Left lung (tissue), 4 donors: ENCODE measurements at regions not wholly inside any gene's neighbourhood (a gene's known extent, or its start where the extent isn't known, plus 50 kb on each side); places are given as distances from the start of the nearest gene placed in this dataset.
"Not testable (repeated sequence)": the region's sequence is repeated elsewhere in the genome, so short reads cannot be mapped to it uniquely, and the experiment has no call there.

ENCODE experiments used
- ATAC-seq: fragments of 200-7000 bp; cut with Tn5 transposase; one replicate; pipeline ENCODE4 v1.9.1; 2020; ENCODE audit warnings: moderate library complexity
- DNase-seq, 4 donors: peaks; one replicate each; pipeline ENCODE4 v3.0.0-alpha.2; 2013 to 2020
- H3K27ac ChIP-seq, 2 donors: fragments of 200-600 bp; sonication (generic) in 1 of 2; one replicate each; pipeline versions ENCODE4 v1.5.0 to v1.8.0; 2020 to 2021
- H3K27me3 ChIP-seq, 2 donors: fragments of 200-600 bp; sonication (generic) in 1 of 2; one replicate each; pipeline versions ENCODE4 v1.5.0 to v1.8.0; 2020 to 2021
- H3K36me3 ChIP-seq, 2 donors: fragments of 200-600 bp; sonication (generic) in 1 of 2; one replicate each; pipeline versions ENCODE4 v1.5.0 to v1.8.0; 2020 to 2021
- H3K4me1 ChIP-seq, 2 donors: fragments of 200-600 bp; one replicate each; pipeline ENCODE4 v1.8.0; 2021
- H3K4me3 ChIP-seq, 2 donors: fragments of 200-600 bp; sonication (generic) in 1 of 2; one replicate each; pipeline versions ENCODE4 v1.5.0 to v1.8.0; 2020 to 2021; ENCODE audit warnings: mild to moderate bottlenecking in 1 of 2
- H3K9me3 ChIP-seq, 2 donors: fragments of 200-600 bp; sonication (generic) in 1 of 2; one replicate each; pipeline versions ENCODE4 v1.5.0 to v1.8.0; 2020 to 2021
- intact Hi-C, 2 donors: fragments of 100-400 bp; cut with DNase I; formaldehyde crosslinking; loops; one replicate each; pipeline versions ENCODE4 v1.11.2 to v1.14.2; 2022
- TF ChIP-seq, protein P1 (sequence below), 2 donors: fragments of 200-600 bp; sonication (generic) in 1 of 2; IDR thresholded peaks; one replicate each; pipeline versions ENCODE4 v1.5.0 to v1.8.0; 2021; ENCODE audit warnings: antibody characterized with exemption in 2 of 2
- donor health status: DM: no; HTN: yes; CAD: no.
- donor health status: DM: no; HTN: no; CAD: no.

DNA sequence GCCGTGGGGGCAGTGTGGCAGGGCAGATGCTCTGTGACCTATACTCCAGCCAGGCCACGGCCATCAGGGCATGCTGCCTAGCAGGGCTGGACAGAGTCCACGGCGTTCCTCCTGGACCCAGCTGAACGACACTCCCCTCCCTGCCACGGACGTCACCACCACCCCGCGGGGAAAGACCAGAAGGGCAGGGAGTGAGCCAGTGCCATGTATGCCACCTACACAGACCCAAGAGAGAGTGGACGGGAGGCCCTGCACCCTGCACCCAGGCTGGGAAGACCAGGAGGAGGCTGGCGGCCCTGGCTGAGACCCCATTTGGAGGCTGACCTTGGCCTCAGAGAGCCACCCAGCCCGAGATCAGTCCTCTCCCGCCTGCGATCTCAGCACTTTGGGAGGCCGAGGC is 101.9 kb downstream of the FAM53A start:
- DNase-seq (peak in 1 of 4 donors; percentile 78), ATAC-seq (no peak)
- no peak overlapping the region for H3K4me3 ChIP-seq
- no peaks in the 10 kb centered on the region for H3K27me3 ChIP-seq
- no peaks in the 10 kb centered on the region for H3K36me3 ChIP-seq
- TF ChIP-seq, protein P1, sequence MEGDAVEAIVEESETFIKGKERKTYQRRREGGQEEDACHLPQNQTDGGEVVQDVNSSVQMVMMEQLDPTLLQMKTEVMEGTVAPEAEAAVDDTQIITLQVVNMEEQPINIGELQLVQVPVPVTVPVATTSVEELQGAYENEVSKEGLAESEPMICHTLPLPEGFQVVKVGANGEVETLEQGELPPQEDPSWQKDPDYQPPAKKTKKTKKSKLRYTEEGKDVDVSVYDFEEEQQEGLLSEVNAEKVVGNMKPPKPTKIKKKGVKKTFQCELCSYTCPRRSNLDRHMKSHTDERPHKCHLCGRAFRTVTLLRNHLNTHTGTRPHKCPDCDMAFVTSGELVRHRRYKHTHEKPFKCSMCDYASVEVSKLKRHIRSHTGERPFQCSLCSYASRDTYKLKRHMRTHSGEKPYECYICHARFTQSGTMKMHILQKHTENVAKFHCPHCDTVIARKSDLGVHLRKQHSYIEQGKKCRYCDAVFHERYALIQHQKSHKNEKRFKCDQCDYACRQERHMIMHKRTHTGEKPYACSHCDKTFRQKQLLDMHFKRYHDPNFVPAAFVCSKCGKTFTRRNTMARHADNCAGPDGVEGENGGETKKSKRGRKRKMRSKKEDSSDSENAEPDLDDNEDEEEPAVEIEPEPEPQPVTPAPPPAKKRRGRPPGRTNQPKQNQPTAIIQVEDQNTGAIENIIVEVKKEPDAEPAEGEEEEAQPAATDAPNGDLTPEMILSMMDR (IDR thresholded peaks at IDR 0.05): no peak
- no peaks in the 10 kb centered on the region for H3K9me3 ChIP-seq
- H3K27ac ChIP-seq: no peak overlapping the region
- peaks cover 5 to 8% of the 10 kb centered on the region in 2 donors for H3K4me1 ChIP-seq
- intact Hi-C loops: no loop called here

DNA sequence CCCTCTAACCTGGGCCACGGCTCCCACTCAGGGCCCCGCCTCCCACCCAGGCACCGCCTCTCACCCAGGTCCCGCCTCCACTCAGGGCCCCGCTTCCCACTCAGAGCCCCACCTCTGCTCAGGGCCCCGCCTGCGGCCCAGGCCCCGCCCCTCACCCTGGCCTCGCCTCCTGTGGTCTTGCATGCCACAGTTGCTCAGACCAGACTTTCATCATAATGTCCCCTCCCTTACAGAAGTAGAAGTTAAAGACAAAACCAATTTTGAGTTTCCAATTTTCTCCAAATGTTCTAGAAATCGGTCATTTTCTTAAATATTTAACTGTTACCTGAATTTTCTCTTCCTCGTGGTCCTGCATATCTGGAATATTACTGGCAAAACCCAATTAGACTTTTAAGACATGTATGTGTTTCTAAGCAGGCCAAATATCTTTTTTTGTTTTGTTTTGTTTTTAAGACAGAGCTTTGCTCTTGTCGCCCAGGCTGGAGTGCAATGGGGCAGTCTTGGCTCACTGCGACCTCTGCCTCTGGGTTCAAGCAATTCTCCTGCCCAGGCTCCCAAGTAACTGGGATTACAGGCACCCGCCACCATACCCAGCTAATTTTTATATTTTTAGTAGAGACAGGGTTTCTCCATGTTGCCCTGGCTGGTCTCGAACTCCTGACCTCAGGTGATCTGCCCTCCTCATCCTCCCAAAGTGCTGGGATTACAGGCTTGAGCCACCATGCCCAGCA is 102.8 kb downstream of the FAM53A start:
- H3K27ac ChIP-seq: peak overlapping the region in 1 of 2 donors; percentile 55
- not testable (repeated sequence) for H3K27me3 ChIP-seq

DNA sequence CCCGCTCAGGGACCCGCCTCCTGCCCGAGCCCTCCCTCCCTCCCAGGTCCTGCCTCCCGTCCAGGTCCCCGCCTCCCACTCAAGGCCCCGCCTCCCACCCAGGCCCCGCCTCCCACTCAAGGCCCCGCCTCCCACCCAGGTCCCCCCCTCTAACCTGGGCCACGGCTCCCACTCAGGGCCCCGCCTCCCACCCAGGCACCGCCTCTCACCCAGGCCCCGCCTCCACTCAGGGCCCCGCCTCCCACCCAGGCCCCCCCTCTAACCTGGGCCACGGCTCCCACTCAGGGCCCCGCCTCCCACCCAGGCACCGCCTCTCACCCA is 103.5 kb downstream of the FAM53A start:
- Histone ChIP-seq H3K27ac (peak overlapping the region in 1 of 2 donors; percentile 94), H3K4me3 (peak overlapping the region in 1 of 2 donors; percentile 68)
- H3K27me3 ChIP-seq, intact Hi-C loops, H3K4me1 ChIP-seq, H3K9me3 ChIP-seq, H3K36me3 ChIP-seq, DNase-seq, ATAC-seq: not testable (repeated sequence)

More for the DNA sequence above, 102.8 kb downstream of the FAM53A start:
- H3K4me1 ChIP-seq, H3K4me3 ChIP-seq, H3K36me3 ChIP-seq, intact Hi-C loops, H3K9me3 ChIP-seq: not testable (repeated sequence)
- ATAC-seq: peak; percentile 68
- peak in 3 of 4 donors; percentile 43 to 98 (median 95) for DNase-seq

DNA sequence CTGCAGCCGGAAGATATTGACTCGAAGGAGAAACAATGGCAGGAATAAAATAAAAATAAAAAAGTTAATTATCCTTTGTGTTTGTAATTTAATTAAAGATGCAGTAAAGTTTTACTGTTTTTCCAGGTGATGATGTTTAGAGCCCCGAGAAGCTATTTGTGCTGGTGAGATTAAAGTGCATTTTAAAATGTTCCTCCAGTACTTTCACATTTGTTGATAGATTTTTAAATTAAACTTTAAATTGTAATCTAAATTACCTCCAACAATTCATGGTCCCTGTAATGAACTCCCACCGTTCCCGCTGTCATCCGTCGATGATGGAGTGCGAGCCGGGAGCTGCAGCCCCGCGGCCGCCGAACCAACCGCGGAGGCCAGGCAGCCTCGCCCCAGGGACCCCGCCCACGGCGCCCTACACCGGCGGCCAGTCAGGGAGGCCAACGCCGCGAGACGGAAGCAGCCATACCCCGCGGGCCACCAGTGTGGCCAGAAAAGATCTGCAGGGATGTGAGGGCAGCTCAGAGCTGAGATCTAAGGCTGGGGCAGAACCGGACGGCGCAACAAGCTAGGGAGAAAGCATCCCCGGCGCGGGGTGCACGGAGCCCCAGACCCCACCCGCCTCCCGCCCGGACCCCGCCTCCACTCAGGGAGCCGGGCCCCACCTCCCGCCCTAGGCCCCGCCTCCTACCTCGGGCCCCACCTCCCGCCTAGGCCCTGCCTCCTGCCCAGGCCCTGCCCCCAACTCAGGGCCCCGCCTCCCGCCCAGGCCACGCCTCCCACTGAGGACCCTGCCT is 104.0 kb downstream of the FAM53A start:
- Histone ChIP-seq H3K4me3 (peak overlapping the region; percentile 51 to 68), H3K36me3 (no peaks in the 10 kb centered on the region), H3K27ac (peak overlapping the region; percentile 85 to 94), H3K4me1 (peaks cover 5 to 8% of the 10 kb centered on the region in 2 donors), H3K27me3 (no peaks in the 10 kb centered on the region), H3K9me3 (no peaks in the 10 kb centered on the region)
- ATAC-seq (peak; percentile 91), DNase-seq (peak in 3 of 4 donors; percentile 65 to 97 (median 95))
- TF ChIP-seq, protein P1 (IDR thresholded peaks at IDR 0.05): no peak
- intact Hi-C loops: no loop called here

DNA sequence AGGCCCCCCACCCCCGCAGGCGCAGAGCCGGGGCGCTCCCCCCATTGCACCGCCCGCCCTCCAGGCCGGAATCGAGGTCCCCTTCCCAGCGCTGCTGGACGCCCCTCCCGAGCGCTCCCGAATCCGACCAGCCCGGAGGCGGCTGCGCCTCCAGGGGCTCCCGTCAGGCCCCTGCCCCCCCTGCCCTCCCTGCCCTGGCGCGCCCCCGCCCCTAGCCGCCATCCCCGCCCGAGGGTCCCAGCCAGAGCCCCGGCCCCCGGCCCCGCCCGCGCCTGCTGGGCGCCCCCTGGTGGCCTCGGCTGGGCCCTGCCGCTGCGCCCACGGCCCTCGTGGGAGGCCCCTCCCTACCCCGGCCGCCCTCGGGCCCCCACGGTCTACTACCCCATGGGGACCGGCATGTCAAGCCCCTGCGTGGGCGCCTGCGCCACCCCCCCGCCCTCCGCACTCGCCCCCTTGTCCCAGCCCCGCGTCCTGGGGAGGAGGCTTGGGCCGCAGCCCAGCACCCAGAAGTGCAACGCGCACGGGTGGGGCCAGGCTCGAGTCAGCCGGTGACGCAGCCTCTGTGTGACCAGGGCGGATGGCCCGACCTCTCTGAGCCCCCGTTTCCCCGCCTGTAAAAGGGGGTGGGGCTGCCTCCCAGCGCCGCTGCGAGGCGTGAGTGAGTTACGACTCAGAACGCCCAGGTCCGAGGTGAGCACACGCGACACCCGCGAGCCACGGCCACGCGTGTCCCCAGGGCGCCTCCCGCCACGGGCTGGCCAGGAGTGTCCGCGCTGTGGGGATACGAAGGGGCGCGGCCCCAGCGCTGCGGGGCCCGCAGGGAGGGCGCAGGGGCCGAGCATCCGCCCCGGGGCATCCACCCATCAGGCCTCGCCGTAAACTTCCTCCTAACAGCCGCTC is 104.9 kb downstream of the FAM53A start:
- Histone ChIP-seq H3K27ac (peak overlapping the region; percentile 85 to 94), H3K4me1 (peaks cover 5 to 8% of the 10 kb centered on the region in 2 donors), H3K27me3 (no peaks in the 10 kb centered on the region), H3K9me3 (no peaks in the 10 kb centered on the region), H3K4me3 (peak overlapping the region; percentile 51 to 68), H3K36me3 (no peaks in the 10 kb centered on the region)
- TF ChIP-seq, protein P1 (IDR thresholded peaks at IDR 0.05): peak; percentile 74 to 84
- DNase-seq: peak in 3 of 4 donors; percentile 46 to 93 (median 86)
- intact Hi-C loops: no loop called here
- ATAC-seq: peak; percentile 70
